AG20443 (cell line): ENCODE measurements at regions not wholly inside any gene's neighbourhood (a gene's known extent, or its start where the extent isn't known, plus 50 kb on each side); places are given as distances from the start of the nearest gene placed in this dataset.

Experiments used
- DNase-seq: peaks from one replicate; pipeline ENCODE4 v3.0.0; 2012; ENCODE audit warnings: low spot score, mixed read lengths

- DNase-seq, result no peak
Observed at GRCh38 chr10:108244443-108245228, 1080.1 kb upstream of the SORCS1 start.

- no peak for DNase-seq
Observed at GRCh38 chr10:108241166-108241565, 1076.7 kb upstream of the SORCS1 start.

GRCh38 chr10:108238261-108238660, 1073.8 kb upstream of the SORCS1 start:
- no peak for DNase-seq

- peak; percentile 11 for DNase-seq
Observed at GRCh38 chr10:108230478-108231170, 1066.1 kb upstream of the SORCS1 start.

GRCh38 chr10:108208732-108209131, 1044.2 kb upstream of the SORCS1 start:
- no peak for DNase-seq

GRCh38 chr10:108208038-108208437, 1043.5 kb upstream of the SORCS1 start:
- no peak for DNase-seq

GRCh38 chr10:108204528-108205305, 1040.2 kb upstream of the SORCS1 start:
- peak; percentile 52 for DNase-seq

GRCh38 chr10:108203905-108204527, 1039.5 kb upstream of the SORCS1 start:
- DNase-seq, result no peak

- peak; percentile 20 for DNase-seq
Observed at GRCh38 chr10:108187408-108188012, 1023.0 kb upstream of the SORCS1 start.

GRCh38 chr10:108184114-108184513, 1019.6 kb upstream of the SORCS1 start:
- DNase-seq, result peak; percentile 10

- DNase-seq, result peak; percentile 40
Observed at GRCh38 chr10:108180878-108181277, 1016.4 kb upstream of the SORCS1 start.

GRCh38 chr10:108169846-108170245, 1005.3 kb upstream of the SORCS1 start:
- DNase-seq, result no peak

GRCh38 chr10:108167766-108168165, 1003.3 kb upstream of the SORCS1 start:
- no peak for DNase-seq

- DNase-seq, result no peak
Observed at GRCh38 chr10:108166401-108166800, 1001.9 kb upstream of the SORCS1 start.

- no peak for DNase-seq
Observed at GRCh38 chr10:108147346-108147745, 982.8 kb upstream of the SORCS1 start.

GRCh38 chr10:108141064-108141463, 976.6 kb upstream of the SORCS1 start:
- no peak for DNase-seq

- DNase-seq, result no peak
Observed at GRCh38 chr10:108132303-108132702, 967.8 kb upstream of the SORCS1 start.

GRCh38 chr10:108130575-108130974, 966.1 kb upstream of the SORCS1 start:
- DNase-seq, result no peak

GRCh38 chr10:108112218-108112617, 947.7 kb upstream of the SORCS1 start:
- peak; percentile 15 for DNase-seq

GRCh38 chr10:108104551-108105156, 940.1 kb upstream of the SORCS1 start:
- DNase-seq, result peak; percentile 12

GRCh38 chr10:108097258-108097657, 932.8 kb upstream of the SORCS1 start:
- DNase-seq, result no peak
